Endothelial cell of hepatic sinusoid (primary cell): ENCODE measurements at regions not wholly inside any gene's neighbourhood (a gene's known extent, or its start where the extent isn't known, plus 50 kb on each side); places are given as distances from the start of the nearest gene placed in this dataset.
"Not testable (repeated sequence)": the region's sequence is repeated elsewhere in the genome, so short reads cannot be mapped to it uniquely, and the experiment has no call there.

ENCODE experiments used
- in situ Hi-C: cut with HindIII; loops from 2 replicates; pipeline ENCODE4 v1.10.0; 2017; ENCODE audit warnings: low sequenced_read_pairs

GRCh38 chr2:8549942-8550341 lies 131.9 kb upstream of the ID2 start:
- in situ Hi-C loops, result loop anchor here (10.0 kb wide), 1 partner anchor 55 kb away; no protein-coding TSS in a partner anchor

- in situ Hi-C loops, result loop anchor here (10.0 kb wide), 1 partner anchor 56 kb away; no protein-coding TSS in a partner anchor
Measured at GRCh38 chr2:8550481-8550880, 131.4 kb upstream of the ID2 start.

DNA sequence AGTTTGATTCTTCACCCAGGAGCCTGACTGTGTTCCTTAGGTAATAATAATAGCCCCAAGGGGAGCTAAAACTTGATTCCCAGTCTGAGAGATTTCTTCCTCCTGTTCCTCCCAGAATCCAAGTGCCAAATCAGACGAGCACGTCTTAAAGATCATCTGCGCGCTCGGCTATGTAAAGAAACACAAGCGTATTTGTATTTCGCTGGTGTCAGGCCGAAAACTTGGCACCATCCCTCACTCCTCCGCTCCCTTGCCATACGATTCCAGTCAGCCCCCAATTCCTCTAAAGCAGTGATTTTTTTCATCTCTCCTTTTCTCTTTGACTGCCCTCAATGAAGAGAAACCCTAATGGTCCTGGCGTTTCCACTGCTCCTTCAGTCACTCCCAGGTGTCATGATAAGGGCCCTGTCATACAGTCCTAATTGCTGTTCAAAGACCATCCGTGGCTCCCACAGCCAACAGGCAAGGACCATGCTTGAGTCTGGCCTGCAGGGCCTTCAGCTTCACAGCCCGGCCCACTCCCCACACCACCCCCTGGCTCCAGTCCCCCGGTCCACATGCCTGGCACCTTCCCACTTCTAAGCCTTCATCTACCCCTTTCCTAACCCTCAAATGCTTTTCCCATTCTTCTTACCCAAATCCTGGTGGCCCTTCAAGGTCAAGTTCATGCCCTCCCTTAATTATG lies 130.8 kb upstream of the ID2 start:
- in situ Hi-C loops, result loop anchor here (10.0 kb wide), 1 partner anchor 56 kb away; no protein-coding TSS in a partner anchor

- in situ Hi-C loops, result loop anchor here (10.0 kb wide), 1 partner anchor 57 kb away; no protein-coding TSS in a partner anchor
Measured at GRCh38 chr2:8551622-8552074, 130.2 kb upstream of the ID2 start.

- in situ Hi-C loops, result loop anchor here (10.0 kb wide), 1 partner anchor 58 kb away; no protein-coding TSS in a partner anchor
Measured at GRCh38 chr2:8552293-8552801, 129.5 kb upstream of the ID2 start.

DNA sequence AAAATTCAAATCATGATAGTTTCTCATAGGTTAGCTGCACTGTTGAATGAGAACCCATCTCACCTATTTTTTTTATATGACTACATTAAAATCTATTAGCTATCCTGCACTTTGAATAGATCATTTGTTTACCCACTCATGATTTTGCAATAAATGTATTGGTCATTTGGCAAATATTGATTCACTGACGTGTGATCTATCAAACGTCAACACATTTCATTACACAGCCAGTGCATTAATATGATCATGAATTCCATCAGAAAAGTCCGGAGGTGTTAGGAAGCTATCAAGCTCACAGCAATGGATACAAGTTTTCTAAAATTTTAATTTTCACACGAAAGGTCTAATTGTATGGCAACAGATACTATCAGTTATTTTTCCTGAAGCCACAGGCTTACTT lies 128.2 kb upstream of the ID2 start:
- in situ Hi-C loops, result loop anchor here (10.0 kb wide), 1 partner anchor 59 kb away; no protein-coding TSS in a partner anchor

DNA sequence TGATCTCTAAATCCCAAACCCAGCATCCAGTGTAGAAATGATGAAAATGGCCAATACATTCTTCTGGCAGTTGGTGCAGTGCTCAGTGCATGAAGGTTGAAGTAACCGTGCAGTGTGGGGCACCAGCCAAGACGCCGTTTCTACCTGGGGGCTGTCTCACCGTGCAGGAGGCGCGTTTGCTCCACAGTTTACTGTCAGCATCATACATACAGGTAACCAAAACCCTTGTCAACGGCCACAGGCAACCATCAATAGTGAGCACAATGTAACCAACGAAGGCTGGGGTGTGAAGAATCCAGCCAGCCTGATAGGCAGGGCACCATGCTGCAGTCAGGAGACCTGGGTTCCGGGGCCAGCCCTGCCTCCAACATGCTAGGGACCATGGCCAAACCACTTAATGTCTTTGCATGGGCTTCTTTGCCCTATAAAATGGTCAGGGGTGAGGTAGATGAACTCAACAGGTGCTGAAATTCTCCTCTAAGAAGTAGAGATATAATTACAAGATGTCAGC lies 127.5 kb upstream of the ID2 start:
- in situ Hi-C loops, result loop anchor here (10.0 kb wide), 1 partner anchor 60 kb away; no protein-coding TSS in a partner anchor

- in situ Hi-C loops, result loop anchor here (5.0 to 10.0 kb wide), 2 partner anchors 38 to 61 kb away; no protein-coding TSS in a partner anchor
Measured at GRCh38 chr2:8555543-8555942, 126.3 kb upstream of the ID2 start.

DNA sequence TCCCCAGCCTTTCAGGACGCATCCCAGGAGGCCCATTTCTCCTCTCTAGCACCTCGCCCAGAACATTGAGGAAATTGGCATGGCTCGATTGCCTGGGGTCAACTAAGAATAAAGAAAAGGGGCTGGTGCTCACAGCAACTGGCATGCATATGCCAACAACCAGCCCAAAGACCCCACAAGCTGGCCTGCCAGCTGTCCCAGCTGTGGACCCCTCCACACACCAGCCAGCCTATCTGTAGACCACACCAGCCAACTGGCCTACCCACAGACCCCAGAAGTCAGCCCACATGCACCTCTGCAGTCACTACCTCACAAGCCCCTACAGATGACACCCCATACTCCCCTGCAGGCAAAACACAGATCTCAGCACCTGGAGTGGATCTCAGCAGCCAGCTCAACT lies 123.8 kb upstream of the ID2 start:
- in situ Hi-C loops, result loop anchor here (5.0 to 10.0 kb wide), 2 partner anchors 41 to 63 kb away; no protein-coding TSS in a partner anchor

DNA sequence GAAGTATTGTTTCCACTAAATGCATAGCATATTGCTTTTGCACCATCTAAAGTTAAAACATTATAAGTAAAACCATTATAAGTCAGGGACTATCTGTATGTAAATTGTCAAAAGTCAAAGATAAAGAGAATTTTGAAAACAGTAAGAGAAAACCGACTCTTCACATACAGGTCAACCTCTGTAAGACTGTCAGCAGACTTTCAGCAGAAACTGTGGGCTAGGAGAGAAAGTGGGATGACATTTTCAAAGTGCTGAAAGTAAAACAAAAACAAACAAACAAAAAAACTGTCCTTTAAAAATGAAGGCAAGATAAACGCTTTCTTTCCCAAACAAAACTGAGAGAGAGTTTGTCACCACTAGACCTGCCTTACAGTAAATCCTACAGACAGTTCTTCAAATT lies 122.9 kb upstream of the ID2 start:
- in situ Hi-C loops, result loop anchor here (5.0 to 10.0 kb wide), 2 partner anchors 42 to 64 kb away; no protein-coding TSS in a partner anchor

DNA sequence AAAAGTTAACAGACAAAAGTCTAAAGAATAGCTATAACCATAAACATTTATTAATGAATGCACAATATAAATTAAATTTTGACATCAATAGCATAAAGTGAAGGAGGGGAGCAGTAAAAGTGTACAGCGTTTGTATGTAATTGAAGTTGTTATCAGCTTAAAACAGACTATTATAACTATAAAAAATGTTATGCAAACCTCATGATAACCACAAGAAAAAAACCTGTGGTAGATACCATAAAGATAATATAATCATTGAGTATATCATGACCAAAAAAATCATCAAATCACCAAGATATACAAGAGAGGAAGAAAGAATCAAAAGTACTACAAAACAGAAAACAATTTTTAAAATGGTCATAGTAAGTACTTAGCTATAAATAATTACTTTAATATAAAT lies 122.1 kb upstream of the ID2 start:
- in situ Hi-C loops, result loop anchor here (5.0 to 10.0 kb wide), 2 partner anchors 43 to 65 kb away; no protein-coding TSS in a partner anchor

- in situ Hi-C loops, result not testable (repeated sequence)
Measured at GRCh38 chr2:8561692-8562091, 120.2 kb upstream of the ID2 start.

- in situ Hi-C loops, result no loop called here
Measured at GRCh38 chr2:8563814-8564474, 117.9 kb upstream of the ID2 start.

- in situ Hi-C loops, result no loop called here
Measured at GRCh38 chr2:8564475-8564874, 117.4 kb upstream of the ID2 start.

DNA sequence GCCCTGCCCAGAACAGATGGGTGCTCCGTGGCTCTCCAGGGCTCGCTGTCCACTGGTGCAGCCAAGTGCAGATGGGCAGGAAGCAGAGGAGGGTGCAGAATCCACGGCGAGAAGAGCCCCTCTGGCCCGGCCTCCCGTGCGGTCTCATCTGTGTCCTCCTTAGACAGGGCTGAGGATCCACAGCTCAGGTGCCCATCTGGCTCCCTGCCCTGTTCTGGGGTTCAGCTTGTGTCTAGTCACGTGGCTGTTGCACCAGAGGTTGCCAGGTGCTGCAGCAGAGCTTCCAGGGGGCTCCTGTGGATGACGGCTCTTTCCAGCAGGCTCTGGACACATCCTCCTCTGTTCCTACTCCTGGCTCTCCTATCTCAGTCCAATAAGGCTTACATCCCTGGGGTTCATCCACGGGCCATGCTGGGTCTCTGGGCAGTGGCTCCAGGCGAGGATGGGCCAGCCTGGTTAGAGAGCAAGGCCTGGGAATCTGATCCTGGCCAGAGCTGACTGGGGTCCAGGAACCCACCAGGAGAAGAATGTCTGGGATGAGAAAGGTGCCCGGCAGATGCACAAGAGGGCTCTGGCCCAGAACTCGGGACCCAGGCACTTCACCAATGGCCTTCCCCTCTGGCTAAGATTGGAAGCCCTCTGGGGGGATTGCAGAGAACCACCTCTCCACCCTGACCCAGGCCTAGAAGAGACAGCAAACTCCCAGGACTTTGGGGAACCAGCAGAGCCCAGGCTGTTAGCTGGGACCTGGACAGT lies 116.3 kb upstream of the ID2 start:
- in situ Hi-C loops, result no loop called here

GRCh38 chr2:8566155-8566670 lies 115.6 kb upstream of the ID2 start:
- in situ Hi-C loops, result no loop called here

- in situ Hi-C loops, result no loop called here
Measured at GRCh38 chr2:8566774-8567468, 114.9 kb upstream of the ID2 start.

DNA sequence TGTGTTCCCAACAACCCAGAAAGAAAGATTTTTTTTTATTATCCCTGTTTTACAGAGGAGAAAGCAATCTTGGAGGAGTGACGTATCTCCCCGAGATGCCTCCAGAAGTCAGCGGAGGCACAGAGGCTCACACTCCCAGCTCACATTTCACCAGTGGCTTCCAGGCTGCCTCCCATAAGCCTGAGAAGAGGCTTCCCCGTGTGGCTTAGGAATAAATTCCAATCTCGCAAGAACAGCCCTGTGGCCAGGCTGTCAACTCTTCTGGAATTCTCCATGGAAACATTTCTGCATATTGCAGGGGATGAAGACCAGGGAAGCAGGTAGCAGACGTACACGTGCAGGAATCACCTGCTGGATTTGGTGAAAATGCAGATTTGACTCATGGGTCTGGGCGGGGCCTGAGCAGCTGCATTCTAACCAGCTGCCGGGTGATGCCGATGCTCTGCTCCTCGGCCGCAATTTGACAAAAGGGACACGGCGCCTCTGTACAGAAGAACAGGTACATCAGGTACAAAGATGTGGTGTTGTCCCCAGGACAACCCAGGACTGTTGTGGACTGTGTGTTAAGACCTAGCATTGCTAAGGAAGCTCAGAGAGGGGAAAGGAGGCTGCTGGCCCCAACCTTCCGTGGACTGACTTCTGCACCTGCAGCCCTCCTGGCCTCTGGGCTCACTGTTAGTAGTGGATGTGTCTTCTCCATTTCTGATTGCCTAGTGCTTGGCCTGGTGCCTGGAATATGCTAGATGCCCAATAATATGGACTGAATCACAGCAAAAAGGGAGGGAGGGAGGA lies 114.2 kb upstream of the ID2 start:
- in situ Hi-C loops, result no loop called here
